Naive thymus-derived CD4-positive, alpha-beta T cell (primary cell): ENCODE measurements at regions not wholly inside any gene's neighbourhood (a gene's known extent, or its start where the extent isn't known, plus 50 kb on each side); places are given as distances from the start of the nearest gene placed in this dataset.
"Not testable (repeated sequence)": the region's sequence is repeated elsewhere in the genome, so short reads cannot be mapped to it uniquely, and the experiment has no call there.

Source experiments
- ATAC-seq: fragments of 150-1000 bp; cut with Tn5 transposase; 2 replicates; pipeline ENCODE4 v1.10.0; 2021; ENCODE audit warnings: mild to moderate bottlenecking, moderate library complexity
- CTCF ChIA-PET: fragments of 350-600 bp; sonication (Branson Sonifier 250); formaldehyde crosslinking; loops from one replicate; lab custom pipeline; 2021; ENCODE audit warnings: antibody characterized with exemption; lab: Charles Lee
- POLR2A ChIA-PET: fragments of 350-600 bp; sonication (Branson Sonifier 250); formaldehyde crosslinking; loops from one replicate; lab custom pipeline; 2021; ENCODE audit warnings: antibody characterized with exemption, inconsistent platforms; lab: Charles Lee
- DNase-seq, 9 donors: peaks; one replicate each; pipeline versions ENCODE4 v3.0.0 to v3.0.0-alpha.2; 2020 to 2022; ENCODE audit warnings: mixed read lengths in 1 of 9
- H3K27ac ChIP-seq: one replicate; pipeline ENCODE4 v1.7.0; 2013; ENCODE audit warnings: mild to moderate bottlenecking, low read depth, low read length, moderate library complexity
- H3K27me3 ChIP-seq, 2 donors: one replicate each; pipeline ENCODE4 v1.7.0; 2013; ENCODE audit warnings: low read length in 2 of 2, mild to moderate bottlenecking in 2 of 2, moderate library complexity in 2 of 2; ENCODE audit not compliant: control insufficient read depth in 2 of 2, insufficient read depth in 2 of 2
- H3K36me3 ChIP-seq, 3 experiments: 1 replicate in 2 of 3; 2 replicates in 1 of 3; pipeline ENCODE4 v1.7.0; 2013; ENCODE audit warnings: low read length in 3 of 3, mild to moderate bottlenecking in 3 of 3, moderate library complexity in 1 of 3; ENCODE audit not compliant: insufficient read depth in 3 of 3, control insufficient read depth in 2 of 3
- H3K4me1 ChIP-seq, 2 donors: one replicate each; pipeline ENCODE4 v1.7.0; 2013; ENCODE audit warnings: low read length in 2 of 2, mild to moderate bottlenecking in 2 of 2, moderate library complexity in 1 of 2; ENCODE audit not compliant: control insufficient read depth in 2 of 2, insufficient read depth in 2 of 2
- H3K4me3 ChIP-seq: 2 replicates; pipeline ENCODE4 v1.7.0; 2013; ENCODE audit warnings: mild to moderate bottlenecking, low read length
- H3K9me3 ChIP-seq, 3 experiments: 1 replicate in 2 of 3; 2 replicates in 1 of 3; pipeline ENCODE4 v1.7.0; 2013; ENCODE audit warnings: low read length in 3 of 3; ENCODE audit not compliant: control insufficient read depth in 2 of 3
- H3K27ac Mint-ChIP-seq, 9 donors: one replicate each; pipeline ENCODE4 v1.8.0; 2020 to 2022; ENCODE audit warnings: mixed read lengths in 9 of 9, mild to moderate bottlenecking in 8 of 9, moderate library complexity in 5 of 9, inconsistent platforms in 2 of 9
- H3K27me3 Mint-ChIP-seq, 5 donors: one replicate each; pipeline ENCODE4 v1.8.0; 2021 to 2022; ENCODE audit warnings: mixed read lengths in 5 of 5, mild to moderate bottlenecking in 1 of 5
- H3K36me3 Mint-ChIP-seq, 5 donors: one replicate each; pipeline ENCODE4 v1.8.0; 2020 to 2022; ENCODE audit warnings: mixed read lengths in 5 of 5, mild to moderate bottlenecking in 3 of 5, inconsistent platforms in 1 of 5
- H3K4me1 Mint-ChIP-seq, 7 donors: one replicate each; pipeline ENCODE4 v1.8.0; 2020 to 2022; ENCODE audit warnings: mixed read lengths in 7 of 7, mild to moderate bottlenecking in 3 of 7, inconsistent platforms in 1 of 7
- H3K4me3 Mint-ChIP-seq, 10 donors: one replicate each; pipeline ENCODE4 v1.8.0; 2020 to 2022; ENCODE audit warnings: mild to moderate bottlenecking in 10 of 10, mixed read lengths in 10 of 10, moderate library complexity in 6 of 10, inconsistent platforms in 2 of 10
- H3K9me3 Mint-ChIP-seq, 11 donors: one replicate each; pipeline ENCODE4 v1.8.0; 2020 to 2022; ENCODE audit warnings: mixed read lengths in 11 of 11, mild to moderate bottlenecking in 4 of 11, inconsistent platforms in 1 of 11, moderate library complexity in 1 of 11
- intact Hi-C, 2 donors: fragments of 100-400 bp; cut with micrococcal nuclease; formaldehyde crosslinking; loops; one replicate each; pipeline ENCODE4 v1.15.1; 2023

GRCh38 chr1:94769551-94769950 lies 50.6 kb upstream of the SLC44A3 start:
- Mint-ChIP-seq H3K27me3 (peaks cover 0 to 5% (median 0%) of the 10 kb centered on the region in 5 donors), H3K4me1 (peaks cover 0 to 2% (median 0%) of the 10 kb centered on the region in 7 donors)

GRCh38 chr1:94768036-94768435 lies 52.1 kb upstream of the SLC44A3 start:
- no peak overlapping the region for H3K4me3 Mint-ChIP-seq

More at GRCh38 chr1:94769551-94769950, 50.6 kb upstream of the SLC44A3 start:
- H3K4me1 ChIP-seq, result no peaks in the 10 kb centered on the region
- no peaks in the 10 kb centered on the region for H3K36me3 ChIP-seq
- no peaks in the 10 kb centered on the region for H3K27me3 ChIP-seq
- Mint-ChIP-seq H3K4me3 (no peak overlapping the region), H3K36me3 (peaks cover 0 to 1% (median 0%) of the 10 kb centered on the region in 5 donors), H3K9me3 (peaks cover 0 to 6% (median 3%) of the 10 kb centered on the region in 11 donors), H3K27ac (no peak overlapping the region)
- H3K27ac ChIP-seq, result no peak overlapping the region
- no peaks in the 10 kb centered on the region for H3K9me3 ChIP-seq
- intact Hi-C loops, result no loop called here
- POLR2A ChIA-PET, result no interaction called here
- DNase-seq (no peak), ATAC-seq (no peak)
- no peak overlapping the region for H3K4me3 ChIP-seq
- CTCF ChIA-PET, result no interaction called here

GRCh38 chr1:94765958-94766357 lies 54.2 kb upstream of the SLC44A3 start:
- DNase-seq (no peak), ATAC-seq (no peak)
- intact Hi-C loops, result no loop called here
- Histone ChIP-seq H3K27me3 (no peaks in the 10 kb centered on the region), H3K36me3 (no peaks in the 10 kb centered on the region), H3K4me1 (no peaks in the 10 kb centered on the region), H3K27ac (no peak overlapping the region), H3K9me3 (no peaks in the 10 kb centered on the region), H3K4me3 (no peak overlapping the region)
- ChIA-PET CTCF (no interaction called here), POLR2A (no interaction called here)
- no peak overlapping the region for H3K27ac Mint-ChIP-seq
- H3K27me3 Mint-ChIP-seq, result peaks cover 0 to 13% (median 8%) of the 10 kb centered on the region in 5 donors
- H3K36me3 Mint-ChIP-seq, result peaks cover 0 to 1% (median 0%) of the 10 kb centered on the region in 5 donors
- H3K9me3 Mint-ChIP-seq, result peaks cover 0 to 12% (median 6%) of the 10 kb centered on the region in 11 donors
- H3K4me1 Mint-ChIP-seq, result no peaks in the 10 kb centered on the region
- no peak overlapping the region for H3K4me3 Mint-ChIP-seq

More at GRCh38 chr1:94768036-94768435, 52.1 kb upstream of the SLC44A3 start:
- ChIA-PET POLR2A (no interaction called here), CTCF (no interaction called here)
- H3K27me3 Mint-ChIP-seq, result peaks cover 0 to 5% (median 0%) of the 10 kb centered on the region in 5 donors
- H3K27ac Mint-ChIP-seq, result no peak overlapping the region
- peaks cover 0 to 1% (median 0%) of the 10 kb centered on the region in 5 donors for H3K36me3 Mint-ChIP-seq
- H3K9me3 ChIP-seq, result no peaks in the 10 kb centered on the region
- peaks cover 0 to 9% (median 5%) of the 10 kb centered on the region in 11 donors for H3K9me3 Mint-ChIP-seq
- H3K27me3 ChIP-seq, result no peaks in the 10 kb centered on the region
- no peak overlapping the region for H3K27ac ChIP-seq
- intact Hi-C loops, result no loop called here
- H3K4me1 Mint-ChIP-seq, result peaks cover 0 to 2% (median 0%) of the 10 kb centered on the region in 7 donors
- H3K4me3 ChIP-seq, result no peak overlapping the region
- peak; percentile 72 for ATAC-seq
- no peaks in the 10 kb centered on the region for H3K36me3 ChIP-seq
- H3K4me1 ChIP-seq, result no peaks in the 10 kb centered on the region
- no peak for DNase-seq

GRCh38 chr1:94759188-94759587 lies 61.0 kb upstream of the SLC44A3 start:
- Histone ChIP-seq H3K27me3 (no peaks in the 10 kb centered on the region), H3K9me3 (no peaks in the 10 kb centered on the region), H3K4me1 (no peaks in the 10 kb centered on the region), H3K4me3 (no peak overlapping the region), H3K36me3 (no peaks in the 10 kb centered on the region), H3K27ac (no peak overlapping the region)
- Mint-ChIP-seq H3K4me3 (no peak overlapping the region), H3K4me1 (peaks cover 0 to 12% (median 0%) of the 10 kb centered on the region in 7 donors), H3K36me3 (peaks cover 0 to 5% (median 0%) of the 10 kb centered on the region in 5 donors), H3K27ac (no peak overlapping the region), H3K9me3 (peaks cover 0 to 13% (median 8%) of the 10 kb centered on the region in 11 donors), H3K27me3 (peaks cover 16 to 40% (median 20%) of the 10 kb centered on the region in 5 donors)
- DNase-seq, result no peak
- ChIA-PET POLR2A (no interaction called here), CTCF (no interaction called here)
- no peak for ATAC-seq
- intact Hi-C loops, result no loop called here

- intact Hi-C loops, result no loop called here
- H3K4me3 ChIP-seq, result no peak overlapping the region
- ATAC-seq (no peak), DNase-seq (no peak)
- no peak overlapping the region for H3K27ac Mint-ChIP-seq
- no peaks in the 10 kb centered on the region for H3K27me3 ChIP-seq
- H3K36me3 Mint-ChIP-seq, result peaks cover 0 to 5% (median 0%) of the 10 kb centered on the region in 5 donors
- CTCF ChIA-PET, result no interaction called here
- peaks cover 0 to 12% (median 0%) of the 10 kb centered on the region in 7 donors for H3K4me1 Mint-ChIP-seq
- H3K9me3 Mint-ChIP-seq, result peaks cover 0 to 17% (median 7%) of the 10 kb centered on the region in 11 donors
- H3K27me3 Mint-ChIP-seq, result peaks cover 19 to 44% (median 21%) of the 10 kb centered on the region in 5 donors
- no peaks in the 10 kb centered on the region for H3K4me1 ChIP-seq
- no peaks in the 10 kb centered on the region for H3K9me3 ChIP-seq
- no peak overlapping the region for H3K4me3 Mint-ChIP-seq
- no peaks in the 10 kb centered on the region for H3K36me3 ChIP-seq
- POLR2A ChIA-PET, result no interaction called here
- H3K27ac ChIP-seq, result no peak overlapping the region
These were observed 62.2 kb upstream of the SLC44A3 start for GRCh38 chr1:94757931-94758330.

- Histone ChIP-seq H3K9me3 (no peaks in the 10 kb centered on the region), H3K27me3 (no peaks in the 10 kb centered on the region), H3K36me3 (no peaks in the 10 kb centered on the region), H3K4me1 (no peaks in the 10 kb centered on the region), H3K4me3 (no peak overlapping the region), H3K27ac (no peak overlapping the region)
- Mint-ChIP-seq H3K27me3 (peaks cover 8 to 29% (median 21%) of the 10 kb centered on the region in 5 donors), H3K9me3 (peaks cover 0 to 19% (median 6%) of the 10 kb centered on the region in 11 donors), H3K4me3 (peak overlapping the region in 1 of 10 donors; percentile 21), H3K27ac (peak overlapping the region in 1 of 9 donors; percentile 53), H3K4me1 (peaks cover 0 to 12% (median 0%) of the 10 kb centered on the region in 7 donors), H3K36me3 (peaks cover 0 to 5% (median 0%) of the 10 kb centered on the region in 5 donors)
- ChIA-PET POLR2A (no interaction called here), CTCF (no interaction called here)
- DNase-seq, result peak in 1 of 9 donors; percentile 8
- intact Hi-C loops, result no loop called here
- peak; percentile 26 for ATAC-seq
These were observed 64.5 kb upstream of the SLC44A3 start for GRCh38 chr1:94755675-94756074.

GRCh38 chr1:94755016-94755415 lies 65.1 kb upstream of the SLC44A3 start:
- POLR2A ChIA-PET, CTCF ChIA-PET, H3K4me1 ChIP-seq, DNase-seq, H3K9me3 ChIP-seq, ATAC-seq, H3K4me3 Mint-ChIP-seq, intact Hi-C loops, H3K36me3 ChIP-seq, H3K27ac ChIP-seq, H3K36me3 Mint-ChIP-seq, H3K27ac Mint-ChIP-seq, H3K4me3 ChIP-seq, H3K27me3 ChIP-seq: not testable (repeated sequence)
- Mint-ChIP-seq H3K27me3 (peaks cover 7 to 28% (median 21%) of the 10 kb centered on the region in 5 donors), H3K9me3 (peaks cover 0 to 22% (median 6%) of the 10 kb centered on the region in 11 donors), H3K4me1 (peaks cover 0 to 12% (median 0%) of the 10 kb centered on the region in 7 donors)
